GM23338 (cell line): ENCODE measurements at regions not wholly inside any gene's neighbourhood (a gene's known extent, or its start where the extent isn't known, plus 50 kb on each side); places are given as distances from the start of the nearest gene placed in this dataset.

Experiments
- ATAC-seq: fragments of 200-7000 bp; cut with Tn5 transposase; 3 replicates; pipeline ENCODE4 v1.9.1; 2020
- DNase-seq: peaks from one replicate; pipeline ENCODE4 v3.0.0-alpha.2; 2015; ENCODE audit warnings: low spot score
- H2AFZ ChIP-seq: fragments of 200-600 bp; sonication (generic); 2 replicates; pipeline ENCODE4 v1.8.0; 2016; ENCODE audit warnings: antibody characterized with exemption, mild to moderate bottlenecking, moderate library complexity
- H3F3A ChIP-seq: fragments of 200-600 bp; sonication (generic); replicated peaks from 2 replicates; pipeline ENCODE4 v1.8.0; 2017; ENCODE audit warnings: antibody characterized with exemption, mixed run types, low read depth
- H3K27ac ChIP-seq: fragments of 200-600 bp; sonication (generic); 2 replicates; pipeline ENCODE4 v1.6.1; 2016; ENCODE audit warnings: low read depth
- H3K27me3 ChIP-seq: fragments of 200-600 bp; sonication (generic); 2 replicates; pipeline ENCODE4 v1.8.0; 2016; ENCODE audit warnings: mild to moderate bottlenecking, mixed run types, moderate library complexity; ENCODE audit not compliant: insufficient read depth
- H3K36me3 ChIP-seq: fragments of 200-600 bp; sonication (generic); 2 replicates; pipeline ENCODE4 v1.8.0; 2016; ENCODE audit warnings: mild to moderate bottlenecking; ENCODE audit not compliant: insufficient read depth
- H3K4me1 ChIP-seq: fragments of 200-600 bp; sonication (generic); 2 replicates; pipeline ENCODE4 v1.8.0; 2016; ENCODE audit warnings: mild to moderate bottlenecking, moderate library complexity; ENCODE audit not compliant: insufficient read depth
- H3K4me2 ChIP-seq: fragments of 200-600 bp; sonication (generic); 2 replicates; pipeline ENCODE4 v1.7.1; 2017; ENCODE audit warnings: mixed run types
- H3K4me3 ChIP-seq: fragments of 200-600 bp; sonication (generic); 2 replicates; pipeline ENCODE4 v1.6.1; 2016; ENCODE audit warnings: mixed run types
- H3K79me2 ChIP-seq: fragments of 200-600 bp; sonication (generic); replicated peaks from 2 replicates; pipeline ENCODE4 v1.8.0; 2017; ENCODE audit warnings: mild to moderate bottlenecking; ENCODE audit not compliant: insufficient read depth
- H3K9me2 ChIP-seq: fragments of 200-600 bp; sonication (generic); 2 replicates; pipeline ENCODE4 v1.8.0; 2017; ENCODE audit not compliant: insufficient read depth
- H4K20me1 ChIP-seq: fragments of 200-600 bp; sonication (generic); replicated peaks from 2 replicates; pipeline ENCODE4 v1.8.0; 2017; ENCODE audit warnings: mild to moderate bottlenecking; ENCODE audit not compliant: insufficient read depth
- H3K27ac Mint-ChIP-seq: 2 replicates; pipeline ENCODE4 v1.8.0; 2020; ENCODE audit warnings: inconsistent platforms, mild to moderate bottlenecking, moderate library complexity, mixed read lengths
- H3K27me3 Mint-ChIP-seq: 3 replicates; pipeline ENCODE4 v1.8.0; 2022; ENCODE audit warnings: low read depth, mild to moderate bottlenecking, moderate library complexity, mixed read lengths, inconsistent platforms; ENCODE audit not compliant: insufficient read depth, poor library complexity
- H3K36me3 Mint-ChIP-seq: 3 replicates; pipeline ENCODE4 v1.8.0; 2021; ENCODE audit warnings: low read depth, mild to moderate bottlenecking, inconsistent platforms, moderate library complexity, mixed read lengths
- H3K4me1 Mint-ChIP-seq: 3 replicates; pipeline ENCODE4 v1.8.0; 2020; ENCODE audit warnings: mild to moderate bottlenecking, inconsistent platforms, mixed read lengths
- H3K4me3 Mint-ChIP-seq: 3 replicates; pipeline ENCODE4 v1.8.0; 2021; ENCODE audit warnings: moderate library complexity, mild to moderate bottlenecking, inconsistent platforms, mixed read lengths
- H3K9me3 Mint-ChIP-seq: 3 replicates; pipeline ENCODE4 v1.8.0; 2020; ENCODE audit warnings: moderate library complexity, mild to moderate bottlenecking, inconsistent platforms, mixed read lengths
- EZH2 ChIP-seq: fragments of 200-600 bp; sonication (generic); IDR thresholded peaks from one replicate; pipeline ENCODE4 v1.8.0; 2017; ENCODE audit warnings: antibody characterized with exemption, mild to moderate bottlenecking, low read depth; ENCODE audit not compliant: unreplicated experiment
- JUNB ChIP-seq: IDR thresholded peaks from one replicate; pipeline ENCODE4 v1.6.1; 2016; ENCODE audit warnings: antibody characterized with exemption; ENCODE audit not compliant: unreplicated experiment
- NANOG ChIP-seq: IDR thresholded peaks from 2 replicates; pipeline ENCODE4 v1.6.1; 2016; ENCODE audit warnings: antibody characterized with exemption, borderline replicate concordance
- POLR2AphosphoS5 ChIP-seq: IDR thresholded peaks from 2 replicates; pipeline ENCODE4 v1.6.1; 2016; ENCODE audit warnings: antibody characterized with exemption, low read depth
- ZNF114 ChIP-seq: fragments of 250-450 bp; sonication (Bioruptor Pico); IDR thresholded peaks from 2 replicates; pipeline ENCODE4 v1.5.0; 2020; ENCODE audit warnings: mild to moderate bottlenecking, moderate library complexity
- TF ChIP-seq, protein P1 (sequence below): fragments of 250-450 bp; sonication (Bioruptor Pico); IDR thresholded peaks from 2 replicates; pipeline ENCODE4 v1.5.0; 2020; ENCODE audit warnings: mild to moderate bottlenecking, moderate library complexity
- TF ChIP-seq, protein P2 (sequence below): IDR thresholded peaks from one replicate; pipeline ENCODE4 v1.6.1; 2018; ENCODE audit warnings: antibody characterized with exemption; ENCODE audit not compliant: unreplicated experiment

DNA sequence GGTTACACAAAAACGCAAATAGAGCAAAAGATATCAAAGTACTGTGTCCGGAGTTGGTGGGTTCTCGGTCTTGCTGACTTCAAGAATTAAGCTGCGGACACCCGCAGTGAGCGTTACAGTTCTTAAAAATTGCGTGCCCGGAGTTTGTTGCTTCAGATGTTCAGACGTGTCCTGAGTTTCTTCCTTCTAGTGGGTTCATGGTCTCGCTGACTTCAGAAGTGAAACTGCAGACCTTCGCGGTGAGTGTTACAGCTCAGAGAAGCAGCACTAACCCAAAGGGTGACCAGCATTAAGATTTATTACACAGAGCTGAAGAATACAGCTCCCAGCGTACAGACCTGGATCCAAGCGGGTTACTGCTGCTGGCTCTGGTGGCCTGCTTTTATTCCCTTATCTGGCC, 125.7 kb upstream of the TWIST2 start:
- peaks cover 8% of the 10 kb centered on the region for H3K9me3 Mint-ChIP-seq
- TF ChIP-seq POLR2AphosphoS5 = no peak
- TF ChIP-seq, protein P1, sequence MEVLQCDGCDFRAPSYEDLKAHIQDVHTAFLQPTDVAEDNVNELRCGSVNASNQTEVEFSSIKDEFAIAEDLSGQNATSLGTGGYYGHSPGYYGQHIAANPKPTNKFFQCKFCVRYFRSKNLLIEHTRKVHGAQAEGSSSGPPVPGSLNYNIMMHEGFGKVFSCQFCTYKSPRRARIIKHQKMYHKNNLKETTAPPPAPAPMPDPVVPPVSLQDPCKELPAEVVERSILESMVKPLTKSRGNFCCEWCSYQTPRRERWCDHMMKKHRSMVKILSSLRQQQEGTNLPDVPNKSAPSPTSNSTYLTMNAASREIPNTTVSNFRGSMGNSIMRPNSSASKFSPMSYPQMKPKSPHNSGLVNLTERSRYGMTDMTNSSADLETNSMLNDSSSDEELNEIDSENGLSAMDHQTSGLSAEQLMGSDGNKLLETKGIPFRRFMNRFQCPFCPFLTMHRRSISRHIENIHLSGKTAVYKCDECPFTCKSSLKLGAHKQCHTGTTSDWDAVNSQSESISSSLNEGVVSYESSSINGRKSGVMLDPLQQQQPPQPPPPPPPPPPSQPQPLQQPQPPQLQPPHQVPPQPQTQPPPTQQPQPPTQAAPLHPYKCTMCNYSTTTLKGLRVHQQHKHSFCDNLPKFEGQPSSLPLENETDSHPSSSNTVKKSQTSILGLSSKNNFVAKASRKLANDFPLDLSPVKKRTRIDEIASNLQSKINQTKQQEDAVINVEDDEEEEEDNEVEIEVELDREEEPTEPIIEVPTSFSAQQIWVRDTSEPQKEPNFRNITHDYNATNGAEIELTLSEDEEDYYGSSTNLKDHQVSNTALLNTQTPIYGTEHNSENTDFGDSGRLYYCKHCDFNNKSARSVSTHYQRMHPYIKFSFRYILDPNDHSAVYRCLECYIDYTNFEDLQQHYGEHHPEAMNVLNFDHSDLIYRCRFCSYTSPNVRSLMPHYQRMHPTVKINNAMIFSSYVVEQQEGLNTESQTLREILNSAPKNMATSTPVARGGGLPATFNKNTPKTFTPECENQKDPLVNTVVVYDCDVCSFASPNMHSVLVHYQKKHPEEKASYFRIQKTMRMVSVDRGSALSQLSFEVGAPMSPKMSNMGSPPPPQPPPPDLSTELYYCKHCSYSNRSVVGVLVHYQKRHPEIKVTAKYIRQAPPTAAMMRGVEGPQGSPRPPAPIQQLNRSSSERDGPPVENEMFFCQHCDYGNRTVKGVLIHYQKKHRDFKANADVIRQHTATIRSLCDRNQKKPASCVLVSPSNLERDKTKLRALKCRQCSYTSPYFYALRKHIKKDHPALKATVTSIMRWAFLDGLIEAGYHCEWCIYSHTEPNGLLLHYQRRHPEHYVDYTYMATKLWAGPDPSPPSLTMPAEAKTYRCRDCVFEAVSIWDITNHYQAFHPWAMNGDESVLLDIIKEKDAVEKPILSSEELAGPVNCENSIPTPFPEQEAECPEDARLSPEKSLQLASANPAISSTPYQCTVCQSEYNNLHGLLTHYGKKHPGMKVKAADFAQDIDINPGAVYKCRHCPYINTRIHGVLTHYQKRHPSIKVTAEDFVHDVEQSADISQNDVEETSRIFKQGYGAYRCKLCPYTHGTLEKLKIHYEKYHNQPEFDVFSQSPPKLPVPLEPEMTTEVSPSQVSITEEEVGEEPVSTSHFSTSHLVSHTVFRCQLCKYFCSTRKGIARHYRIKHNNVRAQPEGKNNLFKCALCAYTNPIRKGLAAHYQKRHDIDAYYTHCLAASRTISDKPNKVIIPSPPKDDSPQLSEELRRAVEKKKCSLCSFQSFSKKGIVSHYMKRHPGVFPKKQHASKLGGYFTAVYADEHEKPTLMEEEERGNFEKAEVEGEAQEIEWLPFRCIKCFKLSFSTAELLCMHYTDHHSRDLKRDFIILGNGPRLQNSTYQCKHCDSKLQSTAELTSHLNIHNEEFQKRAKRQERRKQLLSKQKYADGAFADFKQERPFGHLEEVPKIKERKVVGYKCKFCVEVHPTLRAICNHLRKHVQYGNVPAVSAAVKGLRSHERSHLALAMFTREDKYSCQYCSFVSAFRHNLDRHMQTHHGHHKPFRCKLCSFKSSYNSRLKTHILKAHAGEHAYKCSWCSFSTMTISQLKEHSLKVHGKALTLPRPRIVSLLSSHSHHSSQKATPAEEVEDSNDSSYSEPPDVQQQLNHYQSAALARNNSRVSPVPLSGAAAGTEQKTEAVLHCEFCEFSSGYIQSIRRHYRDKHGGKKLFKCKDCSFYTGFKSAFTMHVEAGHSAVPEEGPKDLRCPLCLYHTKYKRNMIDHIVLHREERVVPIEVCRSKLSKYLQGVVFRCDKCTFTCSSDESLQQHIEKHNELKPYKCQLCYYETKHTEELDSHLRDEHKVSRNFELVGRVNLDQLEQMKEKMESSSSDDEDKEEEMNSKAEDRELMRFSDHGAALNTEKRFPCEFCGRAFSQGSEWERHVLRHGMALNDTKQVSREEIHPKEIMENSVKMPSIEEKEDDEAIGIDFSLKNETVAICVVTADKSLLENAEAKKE (CRISPR knock-in tag) = no peak
- TF ChIP-seq EZH2 = no peak
- TF ChIP-seq NANOG = no peak
- TF ChIP-seq, protein P2, sequence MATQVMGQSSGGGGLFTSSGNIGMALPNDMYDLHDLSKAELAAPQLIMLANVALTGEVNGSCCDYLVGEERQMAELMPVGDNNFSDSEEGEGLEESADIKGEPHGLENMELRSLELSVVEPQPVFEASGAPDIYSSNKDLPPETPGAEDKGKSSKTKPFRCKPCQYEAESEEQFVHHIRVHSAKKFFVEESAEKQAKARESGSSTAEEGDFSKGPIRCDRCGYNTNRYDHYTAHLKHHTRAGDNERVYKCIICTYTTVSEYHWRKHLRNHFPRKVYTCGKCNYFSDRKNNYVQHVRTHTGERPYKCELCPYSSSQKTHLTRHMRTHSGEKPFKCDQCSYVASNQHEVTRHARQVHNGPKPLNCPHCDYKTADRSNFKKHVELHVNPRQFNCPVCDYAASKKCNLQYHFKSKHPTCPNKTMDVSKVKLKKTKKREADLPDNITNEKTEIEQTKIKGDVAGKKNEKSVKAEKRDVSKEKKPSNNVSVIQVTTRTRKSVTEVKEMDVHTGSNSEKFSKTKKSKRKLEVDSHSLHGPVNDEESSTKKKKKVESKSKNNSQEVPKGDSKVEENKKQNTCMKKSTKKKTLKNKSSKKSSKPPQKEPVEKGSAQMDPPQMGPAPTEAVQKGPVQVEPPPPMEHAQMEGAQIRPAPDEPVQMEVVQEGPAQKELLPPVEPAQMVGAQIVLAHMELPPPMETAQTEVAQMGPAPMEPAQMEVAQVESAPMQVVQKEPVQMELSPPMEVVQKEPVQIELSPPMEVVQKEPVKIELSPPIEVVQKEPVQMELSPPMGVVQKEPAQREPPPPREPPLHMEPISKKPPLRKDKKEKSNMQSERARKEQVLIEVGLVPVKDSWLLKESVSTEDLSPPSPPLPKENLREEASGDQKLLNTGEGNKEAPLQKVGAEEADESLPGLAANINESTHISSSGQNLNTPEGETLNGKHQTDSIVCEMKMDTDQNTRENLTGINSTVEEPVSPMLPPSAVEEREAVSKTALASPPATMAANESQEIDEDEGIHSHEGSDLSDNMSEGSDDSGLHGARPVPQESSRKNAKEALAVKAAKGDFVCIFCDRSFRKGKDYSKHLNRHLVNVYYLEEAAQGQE = no peak
- TF ChIP-seq ZNF114 (CRISPR knock-in tag) = no peak
- no peak for TF ChIP-seq JUNB
- H3K27ac Mint-ChIP-seq = no peak overlapping the region
- H3K36me3 Mint-ChIP-seq = no peaks in the 10 kb centered on the region
- Histone ChIP-seq H4K20me1 (no peaks in the 10 kb centered on the region), H3K27ac (no peak overlapping the region), H3F3A (no peaks in the 10 kb centered on the region), H2AFZ (no peak overlapping the region), H3K4me1 (no peaks in the 10 kb centered on the region), H3K27me3 (no peaks in the 10 kb centered on the region), H3K4me3 (no peak overlapping the region), H3K9me2 (no peaks in the 10 kb centered on the region; the same call in 1 of the 2 replicates), H3K36me3 (no peaks in the 10 kb centered on the region), H3K79me2 (no peaks in the 10 kb centered on the region), H3K4me2 (no peak overlapping the region)
- ATAC-seq (no peak), DNase-seq (no peak)
- H3K4me3 Mint-ChIP-seq = no peak overlapping the region
- H3K4me1 Mint-ChIP-seq = no peaks in the 10 kb centered on the region
- peaks cover 3% of the 10 kb centered on the region for H3K27me3 Mint-ChIP-seq
